ENCODE measurements at regions not wholly inside any gene's neighbourhood (a gene's known extent, or its start where the extent isn't known, plus 50 kb on each side); places are given as distances from the start of the nearest gene placed in this dataset.
"Not testable (repeated sequence)": the region's sequence is repeated elsewhere in the genome, so short reads cannot be mapped to it uniquely, and the experiment has no call there.

GRCh38 chr5:96529559-96529958 is 96.5 kb upstream of the PCSK1 start:
- no peak for DNase-seq

DNA sequence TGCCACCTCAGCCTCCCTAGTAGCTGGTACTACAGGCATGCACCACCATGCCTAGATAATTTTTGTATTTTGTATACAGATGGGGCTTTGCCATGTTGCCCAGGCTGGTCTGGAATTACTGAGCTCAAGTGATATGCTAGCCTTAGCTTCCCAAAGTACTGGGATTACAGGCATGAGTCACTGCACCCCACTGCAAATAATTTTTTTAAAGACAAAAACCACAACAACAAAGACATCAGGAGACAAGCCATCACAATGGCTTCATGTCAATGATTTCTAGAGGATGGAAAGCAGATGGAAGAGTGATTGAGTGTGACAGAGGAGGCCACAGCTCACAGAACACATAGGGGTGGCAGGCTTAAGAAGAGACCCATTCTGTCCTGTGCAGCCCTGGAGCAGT is 97.9 kb upstream of the PCSK1 start:
- peak; percentile 45 for DNase-seq

GRCh38 chr5:96533371-96533770 is 100.3 kb upstream of the PCSK1 start:
- DNase-seq = no peak

- DNase-seq = peak; percentile 79
These were observed 104.3 kb upstream of the PCSK1 start for GRCh38 chr5:96537386-96537785.

- peak; percentile 64 for DNase-seq
These were observed 105.8 kb upstream of the PCSK1 start for GRCh38 chr5:96538808-96539250.

GRCh38 chr5:96546120-96546519 is 113.1 kb upstream of the PCSK1 start:
- no peak for DNase-seq

GRCh38 chr5:96547486-96547885 is 114.4 kb upstream of the PCSK1 start:
- DNase-seq = no peak

DNA sequence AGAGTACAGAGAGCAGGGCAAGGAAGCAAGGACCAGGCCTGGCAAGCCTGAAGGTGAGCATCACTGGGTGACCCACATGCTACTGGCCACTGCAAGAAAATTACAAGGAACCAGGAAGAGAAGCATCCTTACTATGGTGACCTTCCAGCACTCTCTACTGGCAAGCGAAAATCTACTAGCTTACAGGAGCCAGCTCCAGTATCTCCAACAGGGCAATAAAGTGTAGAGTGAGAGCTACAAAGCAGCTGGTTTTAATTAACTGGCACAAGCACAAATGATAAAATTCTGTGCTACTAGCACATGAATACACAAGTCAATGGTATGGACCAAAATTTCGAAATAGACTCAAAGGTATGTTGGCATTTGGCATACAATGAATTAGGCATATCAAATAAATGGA is 113.3 kb upstream of the CAST start:
- DNase-seq = no peak

DNA sequence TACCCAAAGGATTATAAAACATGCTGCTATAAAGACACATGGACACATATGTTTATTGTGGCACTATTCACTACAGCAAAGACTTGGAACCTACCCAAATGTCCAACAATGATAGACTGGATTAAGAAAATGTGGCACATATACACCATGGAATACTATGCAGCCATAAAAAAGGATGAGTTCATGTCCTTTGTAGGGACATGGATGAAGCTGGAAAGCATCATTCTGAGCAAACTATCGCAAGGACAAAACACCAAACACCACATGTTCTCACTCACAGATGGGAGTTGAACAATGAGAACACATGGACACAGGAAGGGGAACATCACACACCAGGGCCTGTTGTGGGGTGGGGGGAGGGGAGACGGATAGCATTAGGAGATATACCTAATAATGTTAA is 101.3 kb upstream of the CAST start:
- not testable (repeated sequence) for DNase-seq

DNA sequence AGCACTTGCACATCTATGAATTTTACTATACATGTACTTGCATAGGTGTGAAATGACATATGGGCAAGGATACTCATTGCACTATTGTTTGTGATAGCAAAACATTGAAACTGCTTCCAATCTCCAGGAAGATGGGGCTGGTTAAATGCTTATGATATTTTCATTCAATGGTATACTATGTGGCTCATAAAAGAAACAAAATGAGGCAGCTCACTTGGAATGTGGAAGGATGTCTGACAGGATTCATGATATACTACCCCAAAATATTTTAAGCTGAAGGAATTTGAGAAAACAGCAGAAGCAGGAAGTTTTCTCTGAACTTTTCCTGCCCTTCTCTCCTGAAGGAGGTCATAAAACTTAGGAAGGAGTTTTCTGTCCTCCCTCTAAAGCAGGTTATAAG is 99.6 kb upstream of the CAST start:
- DNase-seq = peak; percentile 77

DNA sequence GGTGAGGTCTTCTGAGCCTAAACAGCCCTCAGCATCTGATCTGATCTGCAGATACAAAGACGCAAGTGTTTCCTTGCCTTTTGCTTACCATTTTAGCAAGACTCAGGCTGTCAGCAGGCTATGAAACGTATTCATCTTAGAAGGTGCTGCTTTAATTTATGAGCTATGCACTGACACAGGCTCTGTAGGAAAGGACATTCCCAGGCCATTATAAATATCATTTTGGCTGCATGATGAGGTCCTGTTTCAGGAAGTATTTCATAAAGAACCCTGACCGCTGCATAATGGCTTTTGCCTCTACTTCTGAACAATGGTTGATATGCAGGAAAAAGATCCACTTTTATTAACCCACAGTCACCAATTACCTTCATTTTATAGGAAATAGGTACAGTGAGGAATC is 98.4 kb upstream of the CAST start:
- DNase-seq = no peak

- DNase-seq = peak; percentile 83
These were observed 96.5 kb upstream of the CAST start for GRCh38 chr5:96565582-96566265.

DNA sequence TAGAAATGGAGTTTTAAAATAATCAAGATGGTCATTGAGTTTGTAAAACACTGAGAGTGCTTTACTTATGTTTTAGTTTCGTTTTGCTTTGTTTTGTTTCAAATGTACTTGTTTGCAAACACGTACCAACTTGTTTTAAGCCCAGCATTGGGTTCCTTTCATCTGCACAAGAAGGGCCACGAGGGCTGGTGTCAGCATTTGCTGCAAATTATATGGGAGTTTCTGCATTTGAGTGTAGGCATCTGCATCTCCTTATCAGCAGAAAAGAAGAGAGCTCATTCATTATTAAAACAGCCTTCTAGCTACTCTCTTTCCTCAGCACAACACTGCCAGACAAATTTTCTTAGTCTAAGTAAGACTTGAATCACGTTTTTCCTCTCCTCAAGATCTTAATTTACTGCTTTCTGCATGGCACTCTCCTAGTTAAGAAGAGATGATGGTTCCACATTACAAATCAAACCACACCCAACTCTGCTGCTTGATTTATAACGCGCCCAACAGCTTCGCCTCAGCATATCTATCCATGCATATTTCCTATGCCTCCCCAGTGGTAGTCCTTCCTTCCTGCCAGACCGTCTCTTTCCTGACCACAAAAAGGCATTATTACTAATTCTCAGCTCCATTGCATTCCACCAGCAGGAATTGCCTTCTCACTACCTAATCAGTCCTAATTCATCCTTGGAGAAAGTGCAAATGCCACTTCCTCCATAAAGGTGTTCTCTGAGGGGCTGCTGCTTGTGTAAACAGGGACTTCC is 95.2 kb upstream of the CAST start:
- DNase-seq = peak; percentile 67

GRCh38 chr5:96569332-96569731 is 92.8 kb upstream of the CAST start:
- DNase-seq = no peak

- DNase-seq = no peak
These were observed 92.4 kb upstream of the CAST start for GRCh38 chr5:96569770-96570169.

- DNase-seq = peak; percentile 100
These were observed 89.2 kb upstream of the CAST start for GRCh38 chr5:96572864-96573512.

- DNase-seq = no peak
These were observed 88.7 kb upstream of the CAST start for GRCh38 chr5:96573513-96573894.

DNA sequence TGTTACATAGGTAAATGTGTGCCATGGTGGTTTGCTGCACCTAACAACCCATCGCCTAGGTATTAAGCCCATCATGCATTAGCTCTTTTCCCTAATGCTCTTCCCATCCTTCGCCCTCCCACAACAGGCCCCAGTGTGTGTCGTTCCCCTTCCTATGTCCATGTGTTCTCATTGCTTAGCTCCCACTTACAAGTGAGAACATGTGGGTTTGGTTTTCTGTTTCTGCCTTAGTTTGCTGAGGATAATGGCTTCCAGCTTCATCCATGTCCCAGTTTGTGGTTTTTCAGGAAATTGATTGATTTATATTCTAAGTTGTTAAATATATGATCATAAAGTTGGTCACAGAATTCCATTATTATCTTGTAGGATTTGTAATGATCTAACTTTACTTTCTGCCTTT is 85.3 kb upstream of the CAST start:
- no peak for DNase-seq

DNA sequence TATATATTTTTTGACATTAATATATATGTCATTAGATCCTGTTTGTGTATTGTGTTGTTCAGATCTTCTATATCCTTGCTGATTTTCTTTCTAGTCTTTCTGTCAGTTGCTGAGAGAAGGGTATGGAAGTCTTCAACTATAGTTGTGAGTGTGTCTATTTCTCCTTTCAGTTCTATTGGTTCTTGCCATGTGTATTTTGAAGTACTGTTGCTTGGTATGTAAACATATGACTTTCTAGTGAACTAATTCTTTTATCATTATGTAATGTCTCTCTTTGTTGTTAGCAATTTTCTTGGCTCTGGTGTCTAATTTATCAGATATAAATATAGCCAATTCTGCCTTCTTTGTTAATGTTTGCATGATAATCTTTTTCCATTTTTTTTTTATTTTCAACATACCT is 84.3 kb upstream of the CAST start:
- DNase-seq = peak; percentile 80

- DNase-seq = no peak
These were observed 82.5 kb upstream of the CAST start for GRCh38 chr5:96579711-96580110.

- peak; percentile 20 for DNase-seq
These were observed 79.8 kb upstream of the CAST start for GRCh38 chr5:96582343-96582742.

DNA sequence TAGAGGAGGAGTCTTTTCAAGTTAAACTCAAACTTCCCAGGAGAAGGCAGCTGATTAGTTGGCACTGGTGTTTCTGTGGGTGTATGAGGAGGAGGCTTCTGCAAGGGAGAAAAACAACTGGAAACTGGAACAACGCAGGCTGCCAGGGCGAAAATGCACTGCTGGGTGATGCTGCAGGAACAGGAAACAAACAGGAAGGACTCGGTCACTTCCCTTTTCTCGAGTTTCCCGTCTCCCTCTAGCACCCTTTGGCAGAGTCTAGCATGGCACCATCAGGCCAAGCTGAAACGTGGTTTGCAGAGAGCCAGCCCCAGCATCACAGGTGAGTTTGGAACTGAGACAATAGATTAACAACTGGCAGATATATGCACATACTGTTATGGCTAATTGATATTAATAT is 77.5 kb upstream of the CAST start:
- DNase-seq = no peak

GRCh38 chr5:96588539-96588938 is 73.6 kb upstream of the CAST start:
- DNase-seq = no peak

DNA sequence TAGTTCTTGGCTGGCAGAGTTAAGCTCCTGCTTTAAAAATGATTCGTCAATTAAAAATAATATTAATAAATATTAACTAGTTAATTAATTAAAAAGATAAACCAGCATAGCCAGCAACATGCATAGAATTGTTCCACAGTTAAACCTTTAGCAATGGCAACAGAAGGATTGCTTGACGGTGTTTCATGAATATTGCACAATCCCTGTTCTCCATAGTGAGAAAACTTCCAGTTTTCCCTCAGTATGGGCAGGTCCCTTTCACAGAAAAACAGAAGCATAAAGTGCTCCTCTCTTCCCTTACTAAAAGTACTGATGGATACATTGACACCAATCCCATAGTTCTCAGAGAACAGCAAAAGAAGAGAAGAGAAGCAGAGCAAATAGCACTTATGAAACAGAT is 71.4 kb upstream of the CAST start:
- no peak for DNase-seq

All from HCEC 1CT (cell line).